ENCODE measurements at regions not wholly inside any gene's neighbourhood (a gene's known extent, or its start where the extent isn't known, plus 50 kb on each side); places are given as distances from the start of the nearest gene placed in this dataset.

DNA sequence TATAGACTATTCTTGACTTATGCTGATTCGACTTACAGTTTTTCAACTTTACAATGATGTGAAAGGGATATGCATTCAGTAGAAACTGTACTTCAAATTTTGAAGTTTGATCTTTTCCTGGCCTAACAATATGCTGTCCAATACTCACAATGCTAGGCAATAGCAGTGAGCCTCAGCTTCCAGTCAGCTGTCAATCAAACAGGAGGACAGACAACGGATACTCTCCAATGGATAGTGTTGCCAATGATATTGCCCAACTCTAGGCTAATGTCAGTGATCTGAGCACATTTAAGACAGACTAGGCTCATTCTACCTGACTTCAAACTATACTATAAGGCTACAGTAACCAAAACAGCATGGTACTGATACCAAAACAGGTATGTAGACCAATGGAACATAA is 55.0 kb upstream of the ZNF280D start:
- intact Hi-C loops (cut with micrococcal nuclease), result loop anchor here (5.0 kb wide), 1 partner anchor 56 kb away; the partner anchor contains the start of gene ZNF280D
- ChIA-PET CTCF (interaction anchor here (0.6 kb wide), 1 partner anchor 17 kb away, joined by 3 read pairs; no protein-coding TSS in a partner anchor), POLR2A (no interaction called here)
- Mint-ChIP-seq H3K9me3 (peaks cover 36% of the 10 kb centered on the region), H3K4me3 (no peak overlapping the region), H3K27me3 (no peaks in the 10 kb centered on the region), H3K27ac (no peak overlapping the region), H3K4me1 (ENCODE audit: low read depth) (peaks cover 14% of the 10 kb centered on the region), H3K36me3 (peaks cover 4% of the 10 kb centered on the region)
- DNase-seq, result no peak

DNA sequence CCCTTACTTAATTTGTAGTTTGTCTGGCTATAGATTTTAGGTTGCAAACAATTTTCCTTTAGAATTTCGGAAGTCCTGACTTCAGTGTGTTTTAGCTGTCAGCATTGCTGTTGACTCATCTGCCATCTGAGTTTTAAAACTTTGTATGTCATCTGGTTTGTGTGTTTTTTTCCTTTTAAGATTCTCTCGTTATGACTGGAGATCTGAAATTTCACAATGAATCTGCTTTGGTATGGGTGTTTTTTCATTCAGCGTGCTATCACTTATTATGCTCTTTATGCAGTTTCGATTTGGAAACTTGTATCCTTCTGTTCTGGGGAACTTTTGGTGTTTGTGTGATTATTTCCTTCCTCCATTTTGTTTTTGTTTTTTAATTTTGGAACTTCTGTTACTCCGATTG is 53.7 kb upstream of the ZNF280D start:
- H3K27me3 Mint-ChIP-seq, result peaks cover 2% of the 10 kb centered on the region
- DNase-seq, result no peak
- intact Hi-C loops (cut with micrococcal nuclease), result loop anchor here (1.0 to 5.0 kb wide), 4 partner anchors 11 to 55 kb away; partner anchors contain the start of gene ZNF280D
- peak overlapping the region; percentile 30 for H3K4me3 Mint-ChIP-seq
- POLR2A ChIA-PET, result interaction anchor here (1.0 to 1.3 kb wide), 3 partner anchors 11 to 54 kb away, joined by 3 to 4 read pairs (median 3); partner anchors contain the start of gene ZNF280D
- CTCF ChIA-PET, result interaction anchor here (0.8 to 1.3 kb wide), 5 partner anchors 12 to 295 kb away, joined by 3 to 5 read pairs (median 5); partner anchors contain the start of gene ZNF280D
- peaks cover 3% of the 10 kb centered on the region for H3K36me3 Mint-ChIP-seq
- peak overlapping the region; percentile 76 for H3K27ac Mint-ChIP-seq
- peaks cover 14% of the 10 kb centered on the region for H3K4me1 Mint-ChIP-seq (ENCODE audit: low read depth)
- H3K9me3 Mint-ChIP-seq, result peaks cover 28% of the 10 kb centered on the region

DNA sequence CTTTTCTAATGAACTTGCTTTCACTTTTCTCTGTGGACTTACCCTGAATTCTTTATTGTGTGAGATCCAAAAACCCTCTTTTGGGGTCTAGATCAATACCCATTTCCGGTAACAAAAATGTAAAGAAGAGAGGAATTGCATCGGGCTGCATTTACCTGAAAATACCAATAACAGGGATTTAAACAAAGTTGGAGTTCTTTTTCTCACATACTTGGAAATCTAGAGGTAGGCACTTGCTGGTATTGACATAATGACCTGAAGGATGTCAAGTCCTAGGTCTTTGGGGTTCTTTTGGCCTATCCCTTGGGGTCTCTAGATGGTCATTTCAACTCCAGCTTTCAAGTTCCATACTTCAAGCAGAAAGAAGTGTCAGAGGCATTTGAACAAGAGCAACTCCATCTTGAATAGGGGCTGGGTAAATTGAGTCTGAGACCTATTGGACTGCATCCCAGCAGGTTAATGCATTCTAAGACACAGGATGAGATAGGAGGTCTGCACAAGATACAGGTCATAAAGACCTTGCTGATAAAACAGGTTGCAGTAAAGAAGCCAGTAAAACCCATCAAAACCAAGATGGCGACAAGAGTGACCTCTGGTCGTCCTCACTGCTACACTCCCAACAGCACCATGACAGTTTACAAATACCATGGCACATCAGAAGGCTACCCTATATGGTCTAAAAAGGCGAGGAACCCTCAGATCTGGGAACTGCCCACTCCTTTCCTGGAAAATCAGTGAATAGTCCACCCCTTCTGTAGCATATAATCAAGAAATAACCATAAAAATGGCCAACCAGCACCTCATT is 50.8 kb upstream of the ZNF280D start:
- no peak overlapping the region for H3K27ac Mint-ChIP-seq
- peaks cover 16% of the 10 kb centered on the region for H3K9me3 Mint-ChIP-seq
- intact Hi-C loops (cut with micrococcal nuclease), result no loop called here
- DNase-seq, result no peak
- CTCF ChIA-PET, result no interaction called here
- H3K27me3 Mint-ChIP-seq, result peaks cover 14% of the 10 kb centered on the region
- H3K4me1 Mint-ChIP-seq (ENCODE audit: low read depth), result peaks cover 21% of the 10 kb centered on the region
- H3K4me3 Mint-ChIP-seq, result no peak overlapping the region
- POLR2A ChIA-PET, result no interaction called here
- H3K36me3 Mint-ChIP-seq, result peaks cover 3% of the 10 kb centered on the region

DNA sequence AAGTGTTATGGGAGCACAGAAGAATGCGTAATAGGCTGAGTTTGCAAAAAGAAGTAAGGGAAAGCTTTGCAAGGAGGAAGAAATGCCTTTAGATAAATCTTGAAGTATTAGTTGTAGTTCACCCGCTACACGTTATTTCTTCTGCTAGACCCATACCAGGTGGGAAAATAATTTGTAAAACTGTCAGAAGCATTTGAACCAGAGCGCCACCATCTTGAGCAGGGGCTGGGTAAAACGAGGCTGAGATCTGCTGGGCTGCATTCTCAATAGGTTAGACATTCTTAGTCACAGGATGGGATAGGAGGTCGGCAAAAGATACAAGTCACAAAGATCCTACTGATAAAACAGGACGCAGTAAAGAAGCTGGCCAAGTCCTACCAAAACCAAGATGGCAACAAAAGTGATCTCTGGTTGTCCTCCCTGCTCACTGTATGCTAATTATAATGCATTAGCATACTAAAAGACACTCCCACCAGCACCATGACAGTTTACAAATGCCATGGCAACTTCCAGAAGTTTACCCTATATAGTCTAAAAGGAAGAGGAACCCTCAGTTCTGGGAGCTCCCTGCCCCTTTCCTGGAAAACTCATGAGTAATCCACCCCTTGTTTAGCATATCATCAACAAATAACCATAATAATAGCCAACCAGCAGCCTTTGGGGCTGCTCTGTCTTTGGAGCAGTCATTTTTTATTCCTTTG is 50.0 kb upstream of the ZNF280D start:
- POLR2A ChIA-PET, result no interaction called here
- Mint-ChIP-seq H3K4me1 (ENCODE audit: low read depth) (peaks cover 21% of the 10 kb centered on the region), H3K27ac (no peak overlapping the region), H3K9me3 (peaks cover 9% of the 10 kb centered on the region), H3K27me3 (peaks cover 14% of the 10 kb centered on the region), H3K4me3 (no peak overlapping the region), H3K36me3 (no peaks in the 10 kb centered on the region)
- intact Hi-C loops (cut with micrococcal nuclease), result no loop called here
- CTCF ChIA-PET, result no interaction called here
- no peak for DNase-seq

Data from activated CD4-positive, alpha-beta memory T cell treated with anti-CD3 and anti-CD28 coated beads for 36 hours (primary cell).